ENCODE measurements at regions not wholly inside any gene's neighbourhood (a gene's known extent, or its start where the extent isn't known, plus 50 kb on each side); places are given as distances from the start of the nearest gene placed in this dataset.

DNA sequence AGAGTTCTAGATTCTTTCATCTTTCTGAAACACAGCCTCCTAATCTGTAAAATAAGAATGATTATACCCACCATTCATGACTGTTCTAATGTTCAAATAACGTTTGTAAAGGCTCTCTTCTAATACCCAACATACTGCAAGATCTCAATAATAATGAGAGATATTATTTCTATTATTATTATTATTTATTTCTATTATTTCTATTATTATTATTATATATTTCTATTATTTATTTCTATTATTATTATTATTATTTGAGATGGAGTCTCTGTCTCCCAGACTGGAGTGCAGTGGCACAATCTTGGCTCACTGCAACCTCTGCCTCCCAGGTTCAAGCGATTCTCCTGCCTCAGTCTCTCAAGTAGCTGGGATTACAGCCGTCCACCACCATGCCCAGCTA is 395.5 kb downstream of the EFNB2 start:
- no peak overlapping the region for H3K4me3 ChIP-seq (ENCODE audit: low read length)
- TF ChIP-seq, protein P1, sequence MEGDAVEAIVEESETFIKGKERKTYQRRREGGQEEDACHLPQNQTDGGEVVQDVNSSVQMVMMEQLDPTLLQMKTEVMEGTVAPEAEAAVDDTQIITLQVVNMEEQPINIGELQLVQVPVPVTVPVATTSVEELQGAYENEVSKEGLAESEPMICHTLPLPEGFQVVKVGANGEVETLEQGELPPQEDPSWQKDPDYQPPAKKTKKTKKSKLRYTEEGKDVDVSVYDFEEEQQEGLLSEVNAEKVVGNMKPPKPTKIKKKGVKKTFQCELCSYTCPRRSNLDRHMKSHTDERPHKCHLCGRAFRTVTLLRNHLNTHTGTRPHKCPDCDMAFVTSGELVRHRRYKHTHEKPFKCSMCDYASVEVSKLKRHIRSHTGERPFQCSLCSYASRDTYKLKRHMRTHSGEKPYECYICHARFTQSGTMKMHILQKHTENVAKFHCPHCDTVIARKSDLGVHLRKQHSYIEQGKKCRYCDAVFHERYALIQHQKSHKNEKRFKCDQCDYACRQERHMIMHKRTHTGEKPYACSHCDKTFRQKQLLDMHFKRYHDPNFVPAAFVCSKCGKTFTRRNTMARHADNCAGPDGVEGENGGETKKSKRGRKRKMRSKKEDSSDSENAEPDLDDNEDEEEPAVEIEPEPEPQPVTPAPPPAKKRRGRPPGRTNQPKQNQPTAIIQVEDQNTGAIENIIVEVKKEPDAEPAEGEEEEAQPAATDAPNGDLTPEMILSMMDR (conservative IDR thresholded peaks at IDR 0.05; ENCODE audit: low read depth, low read length): no peak
- no peak for DNase-seq (ENCODE audit: low read depth)

- H3K4me3 ChIP-seq (ENCODE audit: low read length): no peak overlapping the region
- TF ChIP-seq, protein P1 (conservative IDR thresholded peaks at IDR 0.05; ENCODE audit: low read depth, low read length): no peak
- DNase-seq (ENCODE audit: low read depth): no peak
Measured at GRCh38 chr13:106139377-106139776, 396.1 kb downstream of the EFNB2 start.

GRCh38 chr13:106138620-106139019 is 396.8 kb downstream of the EFNB2 start:
- TF ChIP-seq, protein P1 (conservative IDR thresholded peaks at IDR 0.05; ENCODE audit: low read depth, low read length): no peak
- DNase-seq (ENCODE audit: low read depth): no peak
- H3K4me3 ChIP-seq (ENCODE audit: low read length): no peak overlapping the region

GRCh38 chr13:106133025-106133424 is 402.4 kb downstream of the EFNB2 start:
- no peak for DNase-seq (ENCODE audit: low read depth)
- TF ChIP-seq, protein P1 (conservative IDR thresholded peaks at IDR 0.05; ENCODE audit: low read depth, low read length): no peak
- H3K4me3 ChIP-seq (ENCODE audit: low read length): no peak overlapping the region

DNA sequence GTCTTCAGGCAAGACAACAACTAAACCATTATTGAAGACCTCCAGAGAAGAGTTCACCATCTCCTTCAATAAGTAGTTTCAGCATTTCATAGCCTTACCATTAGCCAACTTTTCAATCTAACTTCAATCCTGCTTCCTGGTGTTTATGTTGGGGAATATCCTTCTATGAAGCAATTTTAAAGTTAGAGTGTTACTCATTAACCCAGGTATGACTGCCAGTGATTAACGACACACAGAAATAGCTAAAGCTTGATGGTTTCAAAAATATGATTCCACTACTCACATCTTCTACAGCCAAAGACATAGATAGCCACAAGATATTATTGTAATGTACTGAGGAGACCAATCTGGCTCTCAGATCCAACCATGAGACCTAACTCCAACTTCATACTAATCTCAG is 403.2 kb downstream of the EFNB2 start:
- H3K4me3 ChIP-seq (ENCODE audit: low read length): no peak overlapping the region
- TF ChIP-seq, protein P1 (conservative IDR thresholded peaks at IDR 0.05; ENCODE audit: low read depth, low read length): no peak
- no peak for DNase-seq (ENCODE audit: low read depth)

GRCh38 chr13:106129993-106130392 is 405.5 kb downstream of the EFNB2 start:
- no peak overlapping the region for H3K4me3 ChIP-seq (ENCODE audit: low read length)
- no peak for DNase-seq (ENCODE audit: low read depth)
- TF ChIP-seq, protein P1 (conservative IDR thresholded peaks at IDR 0.05; ENCODE audit: low read depth, low read length): no peak

GRCh38 chr13:106129273-106129672 is 406.2 kb downstream of the EFNB2 start:
- TF ChIP-seq, protein P1 (conservative IDR thresholded peaks at IDR 0.05; ENCODE audit: low read depth, low read length): no peak
- no peak overlapping the region for H3K4me3 ChIP-seq (ENCODE audit: low read length)
- DNase-seq (ENCODE audit: low read depth): no peak

Measured in retinal pigment epithelial cell (primary cell).